ENCODE measurements at regions not wholly inside any gene's neighbourhood (a gene's known extent, or its start where the extent isn't known, plus 50 kb on each side); places are given as distances from the start of the nearest gene placed in this dataset.

GRCh38 chr14:100473249-100473648 lies 114.0 kb downstream of the BEGAIN start:
- TF ChIP-seq CTCF (IDR thresholded peaks at IDR 0.05; ENCODE audit: insufficient read depth, low read depth, low read length): no peak
- TF ChIP-seq EZH2 (IDR thresholded peaks at IDR 0.05; ENCODE audit: insufficient read depth, low read length): no peak
